ENCODE measurements at regions not wholly inside any gene's neighbourhood (a gene's known extent, or its start where the extent isn't known, plus 50 kb on each side); places are given as distances from the start of the nearest gene placed in this dataset.

GRCh38 chr16:8199390-8199789 lies 390.9 kb downstream of the TMEM114 start:
- no peak for TF ChIP-seq CTCF (conservative IDR thresholded peaks at IDR 0.05)
- TF ChIP-seq ZFX (IDR thresholded peaks at IDR 0.05) = no peak

All from C4-2B (cell line).